Peyer's patch (tissue), 4 donors: ENCODE measurements at regions not wholly inside any gene's neighbourhood (a gene's known extent, or its start where the extent isn't known, plus 50 kb on each side); places are given as distances from the start of the nearest gene placed in this dataset.

ENCODE experiments used
- CTCF ChIP-seq, 6 experiments: fragments of 450-650 bp in 4 of 6; fragments of 200-600 bp in 2 of 6; sonication (generic) in 1 of 6; IDR thresholded peaks; one replicate each; pipeline ENCODE4 v1.5.1; 2017 to 2019; ENCODE audit warnings: antibody characterized with exemption in 6 of 6, mild to moderate bottlenecking in 3 of 6, moderate library complexity in 1 of 6
- POLR2A ChIP-seq, 2 donors: fragments of 450-650 bp; IDR thresholded peaks; one replicate each; pipeline ENCODE4 v1.5.1; 2017; ENCODE audit warnings: antibody characterized with exemption in 2 of 2, mild to moderate bottlenecking in 2 of 2, moderate library complexity in 2 of 2

DNA sequence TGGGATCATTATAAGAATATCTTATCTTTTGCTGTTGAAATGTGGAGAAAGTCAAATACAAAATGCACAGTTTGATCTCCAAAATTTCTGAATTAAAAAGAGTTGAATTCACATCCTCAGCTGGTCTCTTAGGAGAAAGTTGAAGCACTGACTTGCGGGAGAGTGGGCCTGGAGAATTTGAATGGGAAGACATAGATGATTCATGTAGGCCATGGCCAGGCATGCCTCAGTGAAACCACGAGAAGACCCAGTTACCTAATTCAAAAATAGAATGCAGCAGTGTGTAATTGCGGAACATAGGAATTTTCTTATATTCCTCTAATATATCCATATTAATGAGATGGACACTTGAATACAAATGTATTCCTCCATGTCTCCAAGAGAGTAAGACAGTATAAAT is 53.0 kb upstream of the DTNBP1 start:
- no peak for TF ChIP-seq CTCF (IDR thresholded peaks at IDR 0.05)
- no peak for TF ChIP-seq POLR2A (IDR thresholded peaks at IDR 0.05)
